ENCODE measurements at regions not wholly inside any gene's neighbourhood (a gene's known extent, or its start where the extent isn't known, plus 50 kb on each side); places are given as distances from the start of the nearest gene placed in this dataset.

- TF ChIP-seq PREB (CRISPR knock-in tag; IDR thresholded peaks at IDR 0.05; ENCODE audit: borderline replicate concordance) (no peak), ZNF263 (CRISPR knock-in tag; IDR thresholded peaks at IDR 0.05; ENCODE audit: low read depth) (no peak), ELF4 (CRISPR knock-in tag; IDR thresholded peaks at IDR 0.05; ENCODE audit: low read depth) (no peak), ATF1 (CRISPR knock-in tag; IDR thresholded peaks at IDR 0.05) (no peak), FOXK1 (CRISPR knock-in tag; IDR thresholded peaks at IDR 0.05) (no peak), EMX1 (CRISPR knock-in tag; IDR thresholded peaks at IDR 0.05) (no peak), ZNF281 (CRISPR knock-in tag; IDR thresholded peaks at IDR 0.05) (no peak)
- DNase-seq (ENCODE audit: low spot score), result no peak
- Mint-ChIP-seq H3K27ac (no peak overlapping the region), H3K9me3 (peaks cover 14% of the 10 kb centered on the region), H3K4me1 (peaks cover 18% of the 10 kb centered on the region), H3K4me3 (no peak overlapping the region), H3K27me3 (ENCODE audit: low read depth) (no peaks in the 10 kb centered on the region), H3K36me3 (peaks cover 6% of the 10 kb centered on the region; the same call in 1 of the 2 replicates)
- ChIA-PET CTCF (no interaction called here), POLR2A (no interaction called here)
- no peak for ATAC-seq
These were observed 1191.2 kb downstream of the NSUN3 start for GRCh38 chr3:95254061-95254460.

GRCh38 chr3:95254758-95255157 is 1191.9 kb downstream of the NSUN3 start:
- ChIA-PET CTCF (no interaction called here), POLR2A (no interaction called here)
- Mint-ChIP-seq H3K27ac (no peak overlapping the region), H3K36me3 (peaks cover 6% of the 10 kb centered on the region; the same call in 1 of the 2 replicates), H3K4me1 (peaks cover 18% of the 10 kb centered on the region), H3K9me3 (peaks cover 14% of the 10 kb centered on the region), H3K27me3 (ENCODE audit: low read depth) (no peaks in the 10 kb centered on the region), H3K4me3 (no peak overlapping the region)
- no peak for ATAC-seq
- TF ChIP-seq FOXJ3 (CRISPR knock-in tag; IDR thresholded peaks at IDR 0.05; ENCODE audit: borderline replicate concordance), result no peak
- TF ChIP-seq ZNF423 (CRISPR knock-in tag; IDR thresholded peaks at IDR 0.05), result no peak
- TF ChIP-seq STAT6 (CRISPR knock-in tag; conservative IDR thresholded peaks at IDR 0.05; ENCODE audit: low read depth), result no peak
- no peak for TF ChIP-seq USF2 (CRISPR knock-in tag; IDR thresholded peaks at IDR 0.05)
- TF ChIP-seq HMGA2 (CRISPR knock-in tag; IDR thresholded peaks at IDR 0.05), result no peak
- TF ChIP-seq MLX (CRISPR knock-in tag; IDR thresholded peaks at IDR 0.05), result no peak
- no peak for TF ChIP-seq SMAD3 (CRISPR knock-in tag; IDR thresholded peaks at IDR 0.05; ENCODE audit: borderline replicate concordance)
- no peak for TF ChIP-seq NFE2L1 (CRISPR knock-in tag; IDR thresholded peaks at IDR 0.05)
- no peak for TF ChIP-seq E2F4 (CRISPR knock-in tag; IDR thresholded peaks at IDR 0.05; ENCODE audit: borderline replicate concordance, low read depth)
- no peak for TF ChIP-seq SMAD4 (CRISPR knock-in tag; IDR thresholded peaks at IDR 0.05)
- no peak for TF ChIP-seq ZNF396 (CRISPR knock-in tag; IDR thresholded peaks at IDR 0.05; ENCODE audit: borderline replicate concordance)
- TF ChIP-seq GRHL2 (CRISPR knock-in tag; IDR thresholded peaks at IDR 0.05; ENCODE audit: insufficient replicate concordance, severe bottlenecking), result no peak
- no peak for TF ChIP-seq ZNF281 (CRISPR knock-in tag; IDR thresholded peaks at IDR 0.05)
- TF ChIP-seq ATF6 (CRISPR knock-in tag; IDR thresholded peaks at IDR 0.05), result no peak
- TF ChIP-seq SP1 (CRISPR knock-in tag; conservative IDR thresholded peaks at IDR 0.05), result no peak
- no peak for DNase-seq (ENCODE audit: low spot score)

Data from WTC11 (cell line).